Breast epithelium (tissue), 3 donors: ENCODE measurements at regions not wholly inside any gene's neighbourhood (a gene's known extent, or its start where the extent isn't known, plus 50 kb on each side); places are given as distances from the start of the nearest gene placed in this dataset.

Source experiments
- CTCF ChIP-seq, 3 donors: fragments of 450-650 bp; IDR thresholded peaks; one replicate each; pipeline ENCODE4 v1.5.1; 2016 to 2017; ENCODE audit warnings: antibody characterized with exemption in 3 of 3, mild to moderate bottlenecking in 3 of 3, moderate library complexity in 3 of 3
- POLR2A ChIP-seq: fragments of 450-650 bp; IDR thresholded peaks from one replicate; pipeline ENCODE4 v1.6.1; 2016; ENCODE audit warnings: antibody characterized with exemption, mild to moderate bottlenecking, moderate library complexity
- POLR2AphosphoS5 ChIP-seq, 3 donors: sonication (generic); formaldehyde crosslinking; IDR thresholded peaks; one replicate each; pipeline ENCODE4 v1.6.1; 2017; ENCODE audit warnings: antibody characterized with exemption in 3 of 3

DNA sequence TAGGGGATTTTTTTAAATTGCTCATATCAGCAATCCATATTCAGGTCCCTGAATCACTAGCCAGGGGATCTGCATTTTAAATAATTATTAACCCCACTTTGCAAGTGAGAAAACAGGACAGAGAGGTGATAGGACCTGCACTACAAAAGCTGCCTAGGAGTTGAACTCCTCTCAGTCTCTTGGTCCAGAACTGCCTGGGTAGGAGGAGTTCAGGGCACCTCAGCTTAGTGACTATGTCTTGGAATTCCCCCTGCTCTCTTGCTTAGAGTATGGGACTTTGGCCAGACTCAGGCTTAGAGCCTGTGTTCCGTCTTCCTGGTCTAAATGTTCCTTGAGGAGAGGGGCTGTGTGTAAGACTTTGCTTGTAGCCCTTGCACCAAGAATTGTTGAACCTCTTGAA lies 68.2 kb upstream of the WSCD2 start:
- no peak for TF ChIP-seq CTCF (IDR thresholded peaks at IDR 0.05)
- no peak for TF ChIP-seq POLR2AphosphoS5 (IDR thresholded peaks at IDR 0.05)
- no peak for TF ChIP-seq POLR2A
